ENCODE measurements at regions not wholly inside any gene's neighbourhood (a gene's known extent, or its start where the extent isn't known, plus 50 kb on each side); places are given as distances from the start of the nearest gene placed in this dataset.

- TF ChIP-seq, protein P1, sequence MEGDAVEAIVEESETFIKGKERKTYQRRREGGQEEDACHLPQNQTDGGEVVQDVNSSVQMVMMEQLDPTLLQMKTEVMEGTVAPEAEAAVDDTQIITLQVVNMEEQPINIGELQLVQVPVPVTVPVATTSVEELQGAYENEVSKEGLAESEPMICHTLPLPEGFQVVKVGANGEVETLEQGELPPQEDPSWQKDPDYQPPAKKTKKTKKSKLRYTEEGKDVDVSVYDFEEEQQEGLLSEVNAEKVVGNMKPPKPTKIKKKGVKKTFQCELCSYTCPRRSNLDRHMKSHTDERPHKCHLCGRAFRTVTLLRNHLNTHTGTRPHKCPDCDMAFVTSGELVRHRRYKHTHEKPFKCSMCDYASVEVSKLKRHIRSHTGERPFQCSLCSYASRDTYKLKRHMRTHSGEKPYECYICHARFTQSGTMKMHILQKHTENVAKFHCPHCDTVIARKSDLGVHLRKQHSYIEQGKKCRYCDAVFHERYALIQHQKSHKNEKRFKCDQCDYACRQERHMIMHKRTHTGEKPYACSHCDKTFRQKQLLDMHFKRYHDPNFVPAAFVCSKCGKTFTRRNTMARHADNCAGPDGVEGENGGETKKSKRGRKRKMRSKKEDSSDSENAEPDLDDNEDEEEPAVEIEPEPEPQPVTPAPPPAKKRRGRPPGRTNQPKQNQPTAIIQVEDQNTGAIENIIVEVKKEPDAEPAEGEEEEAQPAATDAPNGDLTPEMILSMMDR (IDR thresholded peaks at IDR 0.05 in 2 of 3, conservative IDR thresholded peaks at IDR 0.05 in 1 of 3; ENCODE audit: borderline replicate concordance in 1 of 3, insufficient read depth in 1 of 3, low read depth in 2 of 3, low read length in 2 of 3), result no peak
- TF ChIP-seq SIN3A (IDR thresholded peaks at IDR 0.05; ENCODE audit: low read depth), result no peak
Observed at GRCh38 chr12:68453876-68454275, 121.7 kb upstream of the MDM1 start.
